SK-N-SH (cell line): ENCODE measurements at regions not wholly inside any gene's neighbourhood (a gene's known extent, or its start where the extent isn't known, plus 50 kb on each side); places are given as distances from the start of the nearest gene placed in this dataset.

Experiments
- CTCF ChIA-PET: fragments of 300-600, 350-600 bp; formaldehyde crosslinking; extraction: SDS; loops from one replicate; lab custom pipeline; 2021; lab: Yijun Ruan, JAX
- POLR2A ChIA-PET: fragments of 350-600 bp; sonication (Branson Sonifier 250); formaldehyde crosslinking; extraction: SDS; loops from one replicate; lab custom pipeline; 2020; ENCODE audit warnings: antibody characterized with exemption, inconsistent platforms; lab: Yijun Ruan, JAX
- DNase-seq: peaks from one replicate; pipeline ENCODE4 v3.0.0; 2012
- H2AFZ ChIP-seq: fragments of 200-600 bp; sonication (generic); 2 replicates; pipeline ENCODE4 v1.8.1; 2016; ENCODE audit warnings: antibody characterized with exemption, mild to moderate bottlenecking, low read depth
- H3F3A ChIP-seq: fragments of 200-600 bp; sonication (generic); replicated peaks from 2 replicates; pipeline ENCODE3; 2016; ENCODE audit warnings: antibody characterized with exemption, mild to moderate bottlenecking; ENCODE audit not compliant: insufficient read depth
- H3K27ac ChIP-seq, 2 experiments: fragments of 200-500 bp in 1 of 2; fragments of 200-600 bp in 1 of 2; sonication (Bioruptor generic) in 1 of 2; sonication (generic), shearing (Covaris generic) in 1 of 2; 2 replicates each; pipeline versions ENCODE4 v1.5.1 to v1.6.1; 2014 to 2016; ENCODE audit warnings: low read depth in 2 of 2, inconsistent platforms in 1 of 2, low read length in 1 of 2, mild to moderate bottlenecking in 1 of 2, mixed read lengths in 1 of 2
- H3K27me3 ChIP-seq: fragments of 200-600 bp; sonication (generic), shearing (Covaris generic); 2 replicates; pipeline ENCODE4 v1.6.1; 2016; ENCODE audit warnings: mixed run types; ENCODE audit not compliant: insufficient read depth
- H3K36me3 ChIP-seq, 2 experiments: fragments of 200-500 bp in 1 of 2; fragments of 200-600 bp in 1 of 2; sonication (Bioruptor generic) in 1 of 2; sonication (generic) in 1 of 2; replicated peaks in 1 of 2; 2 replicates each; pipeline versions ENCODE3 to v1.5.1; 2014 to 2016; ENCODE audit warnings: low read length in 1 of 2, mild to moderate bottlenecking in 1 of 2; ENCODE audit not compliant: insufficient read depth in 2 of 2, control insufficient read depth in 1 of 2
- H3K4me1 ChIP-seq, 2 experiments: fragments of 200-500 bp in 1 of 2; fragments of 200-600 bp in 1 of 2; sonication (Bioruptor generic) in 1 of 2; sonication (generic), shearing (Covaris generic) in 1 of 2; 2 replicates each; pipeline versions ENCODE4 v1.5.1 to v1.6.1; 2014 to 2016; ENCODE audit warnings: low read depth in 1 of 2, low read length in 1 of 2, mixed run types in 1 of 2; ENCODE audit not compliant: insufficient read depth in 2 of 2, control insufficient read depth in 1 of 2
- H3K4me2 ChIP-seq: fragments of 200-600 bp; sonication (generic), shearing (Covaris generic); 2 replicates; pipeline ENCODE4 v1.6.1; 2017; ENCODE audit warnings: mixed run types
- H3K4me3 ChIP-seq, 2 experiments: fragments of 200-500 bp in 1 of 2; fragments of 200-600 bp in 1 of 2; sonication (Bioruptor generic) in 1 of 2; sonication (generic), shearing (Covaris generic) in 1 of 2; 2 replicates each; pipeline versions ENCODE4 v1.5.1 to v1.8.1; 2014 to 2016; ENCODE audit warnings: low read depth in 2 of 2, inconsistent platforms in 1 of 2, low read length in 1 of 2, mild to moderate bottlenecking in 1 of 2, mixed read lengths in 1 of 2, moderate library complexity in 1 of 2
- H3K79me2 ChIP-seq: fragments of 200-600 bp; sonication (generic); 2 replicates; pipeline ENCODE4 v1.8.1; 2017; ENCODE audit warnings: mild to moderate bottlenecking; ENCODE audit not compliant: insufficient read depth
- H3K9ac ChIP-seq: fragments of 200-600 bp; sonication (generic); 2 replicates; pipeline ENCODE4 v1.6.1; 2017; ENCODE audit warnings: mixed run types
- H3K9me2 ChIP-seq: fragments of 200-600 bp; sonication (generic); 2 replicates; pipeline ENCODE4 v1.6.1; 2017; ENCODE audit warnings: mixed run types
- H3K9me3 ChIP-seq: fragments of 200-600 bp; sonication (generic); 2 replicates; pipeline ENCODE4 v1.6.1; 2017; ENCODE audit warnings: mixed run types, mild to moderate bottlenecking, moderate library complexity
- H4K20me1 ChIP-seq: fragments of 200-600 bp; sonication (generic); 2 replicates; pipeline ENCODE4 v1.6.1; 2017; ENCODE audit warnings: mild to moderate bottlenecking, mixed run types; ENCODE audit not compliant: insufficient read depth
- ELF1 ChIP-seq: IDR thresholded peaks from 2 replicates; pipeline ENCODE4 v1.4.0; 2012
- EP300 ChIP-seq, 2 experiments: IDR thresholded peaks; 2 replicates each; pipeline versions ENCODE4 v1.4.0 to v1.6.1; 2012; ENCODE audit warnings: borderline replicate concordance in 1 of 2, low read depth in 1 of 2, low read length in 1 of 2
- FOSL2 ChIP-seq: IDR thresholded peaks from 2 replicates; pipeline ENCODE4 v1.4.0; 2012; ENCODE audit warnings: low read depth, mild to moderate bottlenecking, moderate library complexity, borderline replicate concordance
- FOXM1 ChIP-seq: IDR thresholded peaks from 2 replicates; pipeline ENCODE4 v1.4.0; 2012; ENCODE audit warnings: low read depth, mild to moderate bottlenecking
- MEF2A ChIP-seq: IDR thresholded peaks from 2 replicates; pipeline ENCODE4 v1.4.0; 2012; ENCODE audit warnings: low read depth, borderline replicate concordance
- RCOR1 ChIP-seq: fragments of 150-350 bp; IDR thresholded peaks from 2 replicates; pipeline ENCODE4 v1.6.1; 2017; ENCODE audit warnings: antibody characterized with exemption, low read length
- REST ChIP-seq: IDR thresholded peaks from 2 replicates; pipeline ENCODE4 v1.6.1; 2012; ENCODE audit warnings: mild to moderate bottlenecking, low read depth, low read length, moderate library complexity
- RFX5 ChIP-seq: IDR thresholded peaks from 2 replicates; pipeline ENCODE4 v1.6.1; 2012; ENCODE audit warnings: mild to moderate bottlenecking, improper control_type of control experiment, low read length
- TCF12 ChIP-seq: IDR thresholded peaks from 2 replicates; pipeline ENCODE4 v1.4.0; 2012
- WGBS: methylation state at CpG from one replicate; pipeline ENCODE4 v1.1.6; 2017; ENCODE audit warnings: low lambda C conversion rate; 5-methylcytosine and 5-hydroxymethylcytosine counted together

- WGBS: 19% methylated on average over 16 of the region's 16 CpGs
- H3K36me3 ChIP-seq: no peaks in the 10 kb centered on the region
- no peak overlapping the region for H2AFZ ChIP-seq
- H3K79me2 ChIP-seq: no peaks in the 10 kb centered on the region
- H3K4me1 ChIP-seq: no peaks in the 10 kb centered on the region
- H3K4me2 ChIP-seq: no peak overlapping the region
- H3K9ac ChIP-seq: no peak overlapping the region
- CTCF ChIA-PET: no interaction called here
- no peak for TF ChIP-seq RFX5
- TF ChIP-seq REST: no peak
- no peak for TF ChIP-seq ELF1
- TF ChIP-seq EP300 (IDR thresholded peaks at IDR 0.05; ENCODE audit: borderline replicate concordance in 1 of 2, low read depth in 1 of 2, low read length in 1 of 2): no peak
- no peak for TF ChIP-seq FOXM1
- TF ChIP-seq RCOR1: no peak
- no peak for TF ChIP-seq TCF12
- no peak overlapping the region for H3K27ac ChIP-seq
- H3K27me3 ChIP-seq: peaks cover 23% of the 10 kb centered on the region
- POLR2A ChIA-PET: no interaction called here
- no peaks in the 10 kb centered on the region for H3F3A ChIP-seq
- no peak overlapping the region for H3K4me3 ChIP-seq
- no peaks in the 10 kb centered on the region for H3K9me3 ChIP-seq
- no peak for DNase-seq
- H3K9me2 ChIP-seq: no peaks in the 10 kb centered on the region
- H4K20me1 ChIP-seq: no peaks in the 10 kb centered on the region
Observed at GRCh38 chr20:56909918-56910714, 281.0 kb downstream of the TFAP2C start.

DNA sequence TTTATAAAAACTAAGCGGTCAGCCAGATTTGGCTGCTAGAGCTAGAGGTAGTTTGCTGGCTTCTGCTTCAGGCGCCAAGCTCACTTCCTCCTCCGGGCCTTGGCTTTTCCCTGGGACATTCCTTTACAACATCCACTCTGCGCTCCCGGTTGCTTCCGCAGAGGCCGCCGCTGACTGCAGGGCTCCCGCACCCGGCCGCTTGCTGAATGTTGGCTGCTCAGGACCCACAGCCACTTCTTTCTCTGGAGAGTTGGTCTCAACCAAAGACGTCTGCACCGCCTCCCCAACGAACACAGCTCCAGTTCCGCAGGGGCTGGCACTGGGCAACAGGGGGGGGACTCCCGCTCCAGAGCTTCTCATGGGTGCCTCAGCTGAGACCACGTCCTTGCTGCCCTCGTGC lies 282.8 kb downstream of the TFAP2C start:
- TF ChIP-seq FOSL2 (no peak), FOXM1 (no peak), MEF2A (no peak)
- Histone ChIP-seq H3K4me2 (no peak overlapping the region), H3K9ac (no peak overlapping the region), H3K27ac (no peak overlapping the region), H3K4me3 (no peak overlapping the region), H4K20me1 (no peaks in the 10 kb centered on the region), H3K9me3 (no peaks in the 10 kb centered on the region), H3K9me2 (no peaks in the 10 kb centered on the region), H3K4me1 (no peaks in the 10 kb centered on the region), H3K36me3 (no peaks in the 10 kb centered on the region), H3K79me2 (no peaks in the 10 kb centered on the region), H2AFZ (no peak overlapping the region), H3K27me3 (peaks cover 23% of the 10 kb centered on the region), H3F3A (no peaks in the 10 kb centered on the region)
- no peak for DNase-seq
- POLR2A ChIA-PET: no interaction called here
- WGBS: 39% methylated on average over 15 of the region's 18 CpGs
- CTCF ChIA-PET: no interaction called here
